ENCODE measurements at regions not wholly inside any gene's neighbourhood (a gene's known extent, or its start where the extent isn't known, plus 50 kb on each side); places are given as distances from the start of the nearest gene placed in this dataset.

GRCh38 chr15:85318048-85318731, 62.2 kb upstream of the AKAP13 start:
- TF ChIP-seq, protein P1, sequence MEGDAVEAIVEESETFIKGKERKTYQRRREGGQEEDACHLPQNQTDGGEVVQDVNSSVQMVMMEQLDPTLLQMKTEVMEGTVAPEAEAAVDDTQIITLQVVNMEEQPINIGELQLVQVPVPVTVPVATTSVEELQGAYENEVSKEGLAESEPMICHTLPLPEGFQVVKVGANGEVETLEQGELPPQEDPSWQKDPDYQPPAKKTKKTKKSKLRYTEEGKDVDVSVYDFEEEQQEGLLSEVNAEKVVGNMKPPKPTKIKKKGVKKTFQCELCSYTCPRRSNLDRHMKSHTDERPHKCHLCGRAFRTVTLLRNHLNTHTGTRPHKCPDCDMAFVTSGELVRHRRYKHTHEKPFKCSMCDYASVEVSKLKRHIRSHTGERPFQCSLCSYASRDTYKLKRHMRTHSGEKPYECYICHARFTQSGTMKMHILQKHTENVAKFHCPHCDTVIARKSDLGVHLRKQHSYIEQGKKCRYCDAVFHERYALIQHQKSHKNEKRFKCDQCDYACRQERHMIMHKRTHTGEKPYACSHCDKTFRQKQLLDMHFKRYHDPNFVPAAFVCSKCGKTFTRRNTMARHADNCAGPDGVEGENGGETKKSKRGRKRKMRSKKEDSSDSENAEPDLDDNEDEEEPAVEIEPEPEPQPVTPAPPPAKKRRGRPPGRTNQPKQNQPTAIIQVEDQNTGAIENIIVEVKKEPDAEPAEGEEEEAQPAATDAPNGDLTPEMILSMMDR (IDR thresholded peaks at IDR 0.05; ENCODE audit: unreplicated experiment) = no peak
- no peak overlapping the region for H3K27ac Mint-ChIP-seq (ENCODE audit: unreplicated experiment)
- no peaks in the 10 kb centered on the region for H3K4me1 Mint-ChIP-seq (ENCODE audit: unreplicated experiment)
- no peaks in the 10 kb centered on the region for H3K27me3 Mint-ChIP-seq (ENCODE audit: unreplicated experiment)
- H3K4me3 Mint-ChIP-seq (ENCODE audit: unreplicated experiment) = no peak overlapping the region
- peaks cover 14% of the 10 kb centered on the region for H3K36me3 Mint-ChIP-seq (ENCODE audit: low read depth, unreplicated experiment)
- no peak for DNase-seq (ENCODE audit: low spot score)
- H3K9me3 Mint-ChIP-seq (ENCODE audit: unreplicated experiment) = no peaks in the 10 kb centered on the region

DNA sequence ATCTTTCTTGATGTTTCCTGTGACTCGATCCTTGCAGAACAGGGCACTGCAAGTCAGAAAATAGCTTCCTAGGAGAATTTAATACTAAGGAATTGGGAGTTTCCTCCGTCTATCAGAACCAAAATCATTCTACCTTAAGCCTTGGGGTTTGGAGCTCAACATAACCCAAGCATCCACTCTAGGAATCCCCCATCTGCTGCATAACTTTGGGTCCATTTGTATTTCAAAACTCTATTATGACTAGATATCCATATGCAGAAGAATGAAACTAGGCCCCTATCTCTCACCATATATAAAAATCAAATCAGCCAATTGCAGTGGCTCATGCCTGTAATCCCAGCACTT, 61.7 kb upstream of the AKAP13 start:
- H3K27me3 Mint-ChIP-seq (ENCODE audit: unreplicated experiment) = no peaks in the 10 kb centered on the region
- no peak overlapping the region for H3K4me3 Mint-ChIP-seq (ENCODE audit: unreplicated experiment)
- no peak for DNase-seq (ENCODE audit: low spot score)
- H3K27ac Mint-ChIP-seq (ENCODE audit: unreplicated experiment) = no peak overlapping the region
- no peaks in the 10 kb centered on the region for H3K4me1 Mint-ChIP-seq (ENCODE audit: unreplicated experiment)
- H3K9me3 Mint-ChIP-seq (ENCODE audit: unreplicated experiment) = no peaks in the 10 kb centered on the region
- TF ChIP-seq, protein P1 (IDR thresholded peaks at IDR 0.05; ENCODE audit: unreplicated experiment) = no peak
- peaks cover 15% of the 10 kb centered on the region for H3K36me3 Mint-ChIP-seq (ENCODE audit: low read depth, unreplicated experiment)

- H3K27ac Mint-ChIP-seq (ENCODE audit: unreplicated experiment) = no peak overlapping the region
- TF ChIP-seq, protein P1 (IDR thresholded peaks at IDR 0.05; ENCODE audit: unreplicated experiment) = no peak
- H3K27me3 Mint-ChIP-seq (ENCODE audit: unreplicated experiment) = no peaks in the 10 kb centered on the region
- H3K9me3 Mint-ChIP-seq (ENCODE audit: unreplicated experiment) = no peaks in the 10 kb centered on the region
- peaks cover 14% of the 10 kb centered on the region for H3K4me1 Mint-ChIP-seq (ENCODE audit: unreplicated experiment)
- DNase-seq (ENCODE audit: low spot score) = no peak
- peaks cover 13% of the 10 kb centered on the region for H3K36me3 Mint-ChIP-seq (ENCODE audit: low read depth, unreplicated experiment)
- no peak overlapping the region for H3K4me3 Mint-ChIP-seq (ENCODE audit: unreplicated experiment)
These were observed 56.2 kb upstream of the AKAP13 start for GRCh38 chr15:85324202-85324601.

DNA sequence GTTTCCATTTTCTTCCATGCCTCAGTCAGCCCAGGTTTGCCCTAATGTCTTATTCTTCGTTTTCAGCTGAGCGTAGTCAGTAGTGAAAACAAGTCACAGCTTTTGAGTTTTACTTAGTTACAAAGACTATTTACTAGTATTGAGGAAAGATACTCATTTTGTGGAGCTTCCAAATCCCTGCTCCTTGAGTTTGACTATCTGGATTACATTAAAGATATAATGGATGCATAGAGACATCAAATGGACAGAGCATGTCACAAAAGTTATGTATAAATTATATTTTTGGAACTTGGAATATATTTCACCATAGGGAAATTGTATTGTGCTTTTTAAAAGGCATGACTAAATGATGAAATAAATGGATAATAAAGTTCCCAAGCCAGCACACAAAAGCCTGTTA, 54.6 kb upstream of the AKAP13 start:
- H3K27ac Mint-ChIP-seq (ENCODE audit: unreplicated experiment) = no peak overlapping the region
- no peak for DNase-seq (ENCODE audit: low spot score)
- H3K36me3 Mint-ChIP-seq (ENCODE audit: low read depth, unreplicated experiment) = peaks cover 13% of the 10 kb centered on the region
- no peaks in the 10 kb centered on the region for H3K9me3 Mint-ChIP-seq (ENCODE audit: unreplicated experiment)
- no peak overlapping the region for H3K4me3 Mint-ChIP-seq (ENCODE audit: unreplicated experiment)
- peaks cover 22% of the 10 kb centered on the region for H3K4me1 Mint-ChIP-seq (ENCODE audit: unreplicated experiment)
- TF ChIP-seq, protein P1 (IDR thresholded peaks at IDR 0.05; ENCODE audit: unreplicated experiment) = no peak
- no peaks in the 10 kb centered on the region for H3K27me3 Mint-ChIP-seq (ENCODE audit: unreplicated experiment)

- Mint-ChIP-seq H3K36me3 (ENCODE audit: low read depth, unreplicated experiment) (peaks cover 10% of the 10 kb centered on the region), H3K4me3 (ENCODE audit: unreplicated experiment) (no peak overlapping the region), H3K27ac (ENCODE audit: unreplicated experiment) (no peak overlapping the region), H3K27me3 (ENCODE audit: unreplicated experiment) (no peaks in the 10 kb centered on the region), H3K9me3 (ENCODE audit: unreplicated experiment) (no peaks in the 10 kb centered on the region), H3K4me1 (ENCODE audit: unreplicated experiment) (peaks cover 27% of the 10 kb centered on the region)
- no peak for DNase-seq (ENCODE audit: low spot score)
- TF ChIP-seq, protein P1 (IDR thresholded peaks at IDR 0.05; ENCODE audit: unreplicated experiment) = no peak
These were observed 54.1 kb upstream of the AKAP13 start for GRCh38 chr15:85326291-85326690.

Measured in endothelial cell (in vitro differentiated cells).